ENCODE measurements at regions not wholly inside any gene's neighbourhood (a gene's known extent, or its start where the extent isn't known, plus 50 kb on each side); places are given as distances from the start of the nearest gene placed in this dataset.
"Not testable (repeated sequence)": the region's sequence is repeated elsewhere in the genome, so short reads cannot be mapped to it uniquely, and the experiment has no call there.

DNA sequence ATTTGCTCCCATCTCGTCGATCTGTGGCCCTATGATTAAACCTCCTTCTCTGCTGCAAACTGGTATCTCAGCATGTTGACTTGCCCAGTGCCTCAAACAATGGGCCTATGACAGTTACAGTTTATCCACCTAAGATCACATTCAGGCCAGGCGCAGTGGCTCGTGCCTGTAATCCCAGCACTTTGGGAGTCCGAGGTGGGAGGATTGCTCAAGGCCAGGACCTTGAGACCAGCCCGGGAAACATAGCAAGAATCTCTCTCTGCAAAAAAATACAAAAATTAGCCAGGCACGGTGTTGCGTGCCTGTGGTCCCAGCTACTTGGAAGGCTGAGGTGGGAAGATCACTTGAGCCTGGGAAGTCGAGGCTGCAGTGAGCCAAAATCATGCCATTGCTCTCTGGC, 79.8 kb upstream of the ADGRL1 start:
- H3K9ac ChIP-seq (ENCODE audit: insufficient read depth in 1 of 2, low read depth in 2 of 2, low read length in 2 of 2); FAIRE-seq; H3K27me3 ChIP-seq (ENCODE audit: control insufficient read depth in 2 of 2, insufficient read depth in 2 of 2, low read length in 2 of 2); H3K4me2 ChIP-seq (ENCODE audit: insufficient read depth, low read length); H3K4me1 ChIP-seq (replicated peaks in 1 of 2; ENCODE audit: control insufficient read depth in 2 of 2, insufficient read depth in 2 of 2, low read length in 2 of 2); DNase-seq (ENCODE audit: extremely low read depth in 1 of 4, low spot score in 3 of 4); H2AFZ ChIP-seq (ENCODE audit: low read depth, low read length); H3K79me2 ChIP-seq (ENCODE audit: control insufficient read depth, insufficient read depth, low read length); H3K36me3 ChIP-seq (ENCODE audit: control insufficient read depth, insufficient read depth, low read length); CTCF ChIA-PET (ENCODE audit: low intra/inter-chr PET ratio); POLR2A ChIA-PET; H3K9me1 ChIP-seq (ENCODE audit: control insufficient read depth, insufficient read depth, low read length); H3K4me3 ChIP-seq; BruUV-seq (replicated peaks); intact Hi-C loops (cut with micrococcal nuclease); H4K20me1 ChIP-seq (replicated peaks; ENCODE audit: control insufficient read depth, insufficient read depth, low read length); H3K27ac ChIP-seq (ENCODE audit: extremely low read depth, low read depth, low read length); H3K9me3 ChIP-seq (replicated peaks; ENCODE audit: control insufficient read depth, insufficient read depth, low read depth, low read length); ATAC-seq; in situ Hi-C loops (cut with MboI): not testable (repeated sequence)
- 58% methylated on average over 9 of the region's 9 CpGs for WGBS (ENCODE audit: insufficient coverage, low coverage, missing lambda C conversion rate)

DNA sequence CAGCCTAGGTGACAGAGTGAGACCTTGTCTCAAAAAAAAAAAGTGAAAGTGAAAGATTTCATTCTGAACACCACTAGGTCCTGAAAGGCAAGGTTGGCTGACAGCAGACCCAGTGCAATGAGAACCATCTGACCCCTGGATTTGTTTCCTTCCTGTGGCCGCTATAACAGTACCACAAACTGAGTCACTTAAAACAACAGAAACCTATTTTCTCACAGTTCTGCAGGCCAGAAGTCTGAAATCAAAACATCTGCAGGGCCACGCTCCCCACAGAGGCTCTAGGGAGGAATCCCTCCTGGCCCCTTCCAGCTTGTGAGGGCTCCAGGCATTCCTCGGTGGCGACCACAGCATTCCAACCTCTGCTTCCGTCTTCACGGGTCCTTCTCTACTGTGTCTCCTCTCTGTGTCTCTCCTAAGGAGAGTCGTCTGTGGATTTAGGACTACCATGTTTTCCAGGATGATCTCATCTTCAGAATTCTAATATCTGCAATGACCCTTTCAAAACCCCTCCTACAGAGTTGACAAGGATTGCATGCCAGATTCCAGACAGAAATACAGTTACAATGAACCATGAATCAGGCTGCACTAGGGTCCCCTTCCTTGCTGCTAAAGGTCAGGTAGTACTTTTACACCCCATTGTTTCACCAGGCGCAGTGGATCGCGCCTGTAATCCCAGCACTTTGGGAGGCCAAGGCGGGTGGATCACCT, 78.0 kb upstream of the ADGRL1 start:
- in situ Hi-C loops (cut with MboI); H3K9ac ChIP-seq (ENCODE audit: insufficient read depth in 1 of 2, low read depth in 2 of 2, low read length in 2 of 2); H3K9me1 ChIP-seq (ENCODE audit: control insufficient read depth, insufficient read depth, low read length); H3K4me2 ChIP-seq (ENCODE audit: insufficient read depth, low read length); H3K27me3 ChIP-seq (ENCODE audit: control insufficient read depth in 2 of 2, insufficient read depth in 2 of 2, low read length in 2 of 2); DNase-seq (ENCODE audit: extremely low read depth in 1 of 4, low spot score in 3 of 4); H3K79me2 ChIP-seq (ENCODE audit: control insufficient read depth, insufficient read depth, low read length); CTCF ChIA-PET (ENCODE audit: low intra/inter-chr PET ratio); POLR2A ChIA-PET; intact Hi-C loops (cut with micrococcal nuclease); H3K36me3 ChIP-seq (ENCODE audit: control insufficient read depth, insufficient read depth, low read length); H3K4me1 ChIP-seq (replicated peaks in 1 of 2; ENCODE audit: control insufficient read depth in 2 of 2, insufficient read depth in 2 of 2, low read length in 2 of 2); H3K27ac ChIP-seq (ENCODE audit: extremely low read depth, low read depth, low read length); ATAC-seq; BruUV-seq (replicated peaks); FAIRE-seq; H3K9me3 ChIP-seq (replicated peaks; ENCODE audit: control insufficient read depth, insufficient read depth, low read depth, low read length); H4K20me1 ChIP-seq (replicated peaks; ENCODE audit: control insufficient read depth, insufficient read depth, low read length); H3K4me3 ChIP-seq: not testable (repeated sequence)
- peak overlapping the region; percentile 31; the same call in 1 of the 2 replicates for H2AFZ ChIP-seq (ENCODE audit: low read depth, low read length)
- WGBS (ENCODE audit: insufficient coverage, low coverage, missing lambda C conversion rate), result 48% methylated on average over 10 of the region's 11 CpGs
- TF ChIP-seq, protein P1, sequence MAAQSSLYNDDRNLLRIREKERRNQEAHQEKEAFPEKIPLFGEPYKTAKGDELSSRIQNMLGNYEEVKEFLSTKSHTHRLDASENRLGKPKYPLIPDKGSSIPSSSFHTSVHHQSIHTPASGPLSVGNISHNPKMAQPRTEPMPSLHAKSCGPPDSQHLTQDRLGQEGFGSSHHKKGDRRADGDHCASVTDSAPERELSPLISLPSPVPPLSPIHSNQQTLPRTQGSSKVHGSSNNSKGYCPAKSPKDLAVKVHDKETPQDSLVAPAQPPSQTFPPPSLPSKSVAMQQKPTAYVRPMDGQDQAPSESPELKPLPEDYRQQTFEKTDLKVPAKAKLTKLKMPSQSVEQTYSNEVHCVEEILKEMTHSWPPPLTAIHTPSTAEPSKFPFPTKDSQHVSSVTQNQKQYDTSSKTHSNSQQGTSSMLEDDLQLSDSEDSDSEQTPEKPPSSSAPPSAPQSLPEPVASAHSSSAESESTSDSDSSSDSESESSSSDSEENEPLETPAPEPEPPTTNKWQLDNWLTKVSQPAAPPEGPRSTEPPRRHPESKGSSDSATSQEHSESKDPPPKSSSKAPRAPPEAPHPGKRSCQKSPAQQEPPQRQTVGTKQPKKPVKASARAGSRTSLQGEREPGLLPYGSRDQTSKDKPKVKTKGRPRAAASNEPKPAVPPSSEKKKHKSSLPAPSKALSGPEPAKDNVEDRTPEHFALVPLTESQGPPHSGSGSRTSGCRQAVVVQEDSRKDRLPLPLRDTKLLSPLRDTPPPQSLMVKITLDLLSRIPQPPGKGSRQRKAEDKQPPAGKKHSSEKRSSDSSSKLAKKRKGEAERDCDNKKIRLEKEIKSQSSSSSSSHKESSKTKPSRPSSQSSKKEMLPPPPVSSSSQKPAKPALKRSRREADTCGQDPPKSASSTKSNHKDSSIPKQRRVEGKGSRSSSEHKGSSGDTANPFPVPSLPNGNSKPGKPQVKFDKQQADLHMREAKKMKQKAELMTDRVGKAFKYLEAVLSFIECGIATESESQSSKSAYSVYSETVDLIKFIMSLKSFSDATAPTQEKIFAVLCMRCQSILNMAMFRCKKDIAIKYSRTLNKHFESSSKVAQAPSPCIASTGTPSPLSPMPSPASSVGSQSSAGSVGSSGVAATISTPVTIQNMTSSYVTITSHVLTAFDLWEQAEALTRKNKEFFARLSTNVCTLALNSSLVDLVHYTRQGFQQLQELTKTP (IDR thresholded peaks at IDR 0.05; ENCODE audit: low read depth in 1 of 2, partially characterized antibody in 2 of 2), result peak in 1 of 2 experiments; percentile 30
- TF ChIP-seq, protein P2, sequence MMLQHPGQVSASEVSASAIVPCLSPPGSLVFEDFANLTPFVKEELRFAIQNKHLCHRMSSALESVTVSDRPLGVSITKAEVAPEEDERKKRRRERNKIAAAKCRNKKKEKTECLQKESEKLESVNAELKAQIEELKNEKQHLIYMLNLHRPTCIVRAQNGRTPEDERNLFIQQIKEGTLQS (IDR thresholded peaks at IDR 0.05), result peak; percentile 26; the same call in 1 of the 2 replicates
- TF ChIP-seq, protein P2 (CRISPR knock-in tag; conservative IDR thresholded peaks at IDR 0.05), result not testable (repeated sequence)

Data from K562 (cell line).